Ishikawa (cell line): ENCODE measurements at regions not wholly inside any gene's neighbourhood (a gene's known extent, or its start where the extent isn't known, plus 50 kb on each side); places are given as distances from the start of the nearest gene placed in this dataset.

Experiments used
- CEBPB ChIP-seq: IDR thresholded peaks from 2 replicates; pipeline ENCODE4 v1.6.1; 2012
- CREB1 ChIP-seq: IDR thresholded peaks from 2 replicates; pipeline ENCODE4 v1.6.1; 2012; ENCODE audit warnings: low read depth
- EGR1 ChIP-seq: IDR thresholded peaks from 2 replicates; pipeline ENCODE4 v1.6.1; 2012
- EP300 ChIP-seq: IDR thresholded peaks from 2 replicates; pipeline ENCODE4 v1.6.1; 2012; ENCODE audit warnings: borderline replicate concordance
- FOXM1 ChIP-seq: IDR thresholded peaks from 2 replicates; pipeline ENCODE4 v1.6.1; 2012; ENCODE audit warnings: low read depth, borderline replicate concordance
- TAF1 ChIP-seq: IDR thresholded peaks from 2 replicates; pipeline ENCODE4 v1.6.1; 2012; ENCODE audit warnings: low read depth, mild to moderate bottlenecking
- TCF12 ChIP-seq: IDR thresholded peaks from 2 replicates; pipeline ENCODE4 v1.6.1; 2012; ENCODE audit warnings: low read depth
- YY1 ChIP-seq: IDR thresholded peaks from 2 replicates; pipeline ENCODE4 v1.6.1; 2012; ENCODE audit warnings: low read depth
- ZBTB7A ChIP-seq: IDR thresholded peaks from 2 replicates; pipeline ENCODE4 v1.6.1; 2012; ENCODE audit warnings: low read depth
- TF ChIP-seq, protein P1 (sequence below): IDR thresholded peaks from 2 replicates; pipeline ENCODE4 v1.6.1; 2012; ENCODE audit warnings: low read depth, mild to moderate bottlenecking
- TF ChIP-seq, protein P2 (sequence below): IDR thresholded peaks from 2 replicates; pipeline ENCODE4 v1.6.1; 2012
- TF ChIP-seq, protein P3 (sequence below): IDR thresholded peaks from 2 replicates; pipeline ENCODE4 v1.6.1; 2012

DNA sequence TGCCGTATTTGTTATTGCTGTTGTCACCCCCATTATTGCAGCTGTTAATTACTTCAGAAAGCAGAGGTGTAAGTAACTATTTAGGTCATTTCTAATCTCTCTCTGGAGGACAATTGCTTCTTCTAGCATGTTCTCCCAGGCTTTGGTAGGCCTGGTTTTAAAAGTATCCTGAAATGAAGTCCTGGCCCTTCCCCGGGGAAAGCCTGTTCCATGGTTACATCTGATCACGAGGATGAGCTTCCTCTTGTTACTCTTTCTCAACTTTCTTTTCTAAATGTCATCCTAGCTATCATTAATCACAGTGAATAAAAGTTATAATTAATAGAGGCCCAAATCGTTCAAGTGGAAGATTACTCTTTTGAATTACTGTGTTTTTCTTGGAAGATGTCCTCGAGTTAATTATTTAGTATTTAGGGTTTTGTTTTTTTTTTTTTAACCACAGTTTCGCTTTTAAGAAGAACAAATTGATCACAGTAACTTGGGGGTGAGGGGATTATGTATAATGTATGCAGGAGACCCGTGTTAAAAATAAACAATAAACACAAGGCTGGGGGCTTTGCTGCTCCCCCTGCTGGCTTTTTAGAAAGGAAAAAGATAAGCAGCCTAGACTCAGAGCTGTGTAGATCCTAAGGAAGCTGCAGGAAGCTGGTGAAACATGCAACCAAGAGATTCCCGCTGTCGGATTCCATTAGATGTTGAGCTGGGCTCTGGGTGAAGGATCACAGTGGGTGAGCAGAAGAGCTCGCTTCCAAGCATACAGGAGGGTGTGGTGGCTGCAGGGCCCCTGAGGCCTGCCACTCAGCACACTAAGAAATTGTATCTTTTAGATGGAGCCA, 420.1 kb downstream of the FUT8 start:
- no peak for TF ChIP-seq TAF1
- TF ChIP-seq CEBPB: no peak
- TF ChIP-seq, protein P1, sequence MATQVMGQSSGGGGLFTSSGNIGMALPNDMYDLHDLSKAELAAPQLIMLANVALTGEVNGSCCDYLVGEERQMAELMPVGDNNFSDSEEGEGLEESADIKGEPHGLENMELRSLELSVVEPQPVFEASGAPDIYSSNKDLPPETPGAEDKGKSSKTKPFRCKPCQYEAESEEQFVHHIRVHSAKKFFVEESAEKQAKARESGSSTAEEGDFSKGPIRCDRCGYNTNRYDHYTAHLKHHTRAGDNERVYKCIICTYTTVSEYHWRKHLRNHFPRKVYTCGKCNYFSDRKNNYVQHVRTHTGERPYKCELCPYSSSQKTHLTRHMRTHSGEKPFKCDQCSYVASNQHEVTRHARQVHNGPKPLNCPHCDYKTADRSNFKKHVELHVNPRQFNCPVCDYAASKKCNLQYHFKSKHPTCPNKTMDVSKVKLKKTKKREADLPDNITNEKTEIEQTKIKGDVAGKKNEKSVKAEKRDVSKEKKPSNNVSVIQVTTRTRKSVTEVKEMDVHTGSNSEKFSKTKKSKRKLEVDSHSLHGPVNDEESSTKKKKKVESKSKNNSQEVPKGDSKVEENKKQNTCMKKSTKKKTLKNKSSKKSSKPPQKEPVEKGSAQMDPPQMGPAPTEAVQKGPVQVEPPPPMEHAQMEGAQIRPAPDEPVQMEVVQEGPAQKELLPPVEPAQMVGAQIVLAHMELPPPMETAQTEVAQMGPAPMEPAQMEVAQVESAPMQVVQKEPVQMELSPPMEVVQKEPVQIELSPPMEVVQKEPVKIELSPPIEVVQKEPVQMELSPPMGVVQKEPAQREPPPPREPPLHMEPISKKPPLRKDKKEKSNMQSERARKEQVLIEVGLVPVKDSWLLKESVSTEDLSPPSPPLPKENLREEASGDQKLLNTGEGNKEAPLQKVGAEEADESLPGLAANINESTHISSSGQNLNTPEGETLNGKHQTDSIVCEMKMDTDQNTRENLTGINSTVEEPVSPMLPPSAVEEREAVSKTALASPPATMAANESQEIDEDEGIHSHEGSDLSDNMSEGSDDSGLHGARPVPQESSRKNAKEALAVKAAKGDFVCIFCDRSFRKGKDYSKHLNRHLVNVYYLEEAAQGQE: no peak
- TF ChIP-seq TCF12: no peak
- no peak for TF ChIP-seq YY1
- no peak for TF ChIP-seq EGR1
- TF ChIP-seq EP300: no peak
- TF ChIP-seq, protein P2, sequence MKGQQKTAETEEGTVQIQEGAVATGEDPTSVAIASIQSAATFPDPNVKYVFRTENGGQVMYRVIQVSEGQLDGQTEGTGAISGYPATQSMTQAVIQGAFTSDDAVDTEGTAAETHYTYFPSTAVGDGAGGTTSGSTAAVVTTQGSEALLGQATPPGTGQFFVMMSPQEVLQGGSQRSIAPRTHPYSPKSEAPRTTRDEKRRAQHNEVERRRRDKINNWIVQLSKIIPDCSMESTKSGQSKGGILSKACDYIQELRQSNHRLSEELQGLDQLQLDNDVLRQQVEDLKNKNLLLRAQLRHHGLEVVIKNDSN: no peak
- no peak for TF ChIP-seq FOXM1
- no peak for TF ChIP-seq ZBTB7A
- TF ChIP-seq CREB1: no peak
- TF ChIP-seq, protein P3, sequence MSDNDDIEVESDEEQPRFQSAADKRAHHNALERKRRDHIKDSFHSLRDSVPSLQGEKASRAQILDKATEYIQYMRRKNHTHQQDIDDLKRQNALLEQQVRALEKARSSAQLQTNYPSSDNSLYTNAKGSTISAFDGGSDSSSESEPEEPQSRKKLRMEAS: no peak
